A549 (cell line): ENCODE measurements at regions not wholly inside any gene's neighbourhood (a gene's known extent, or its start where the extent isn't known, plus 50 kb on each side); places are given as distances from the start of the nearest gene placed in this dataset.

ENCODE experiments used
- ATAC-seq, 2 experiments: fragments of 200-7000 bp in 1 of 2; fragments of >200 bp in 1 of 2; cut with Nextera tagmentation in 1 of 2; cut with Tn5 transposase in 1 of 2; 3 replicates each; pipeline versions ENCODE4 v1.8.0 to v1.9.1; 2018 to 2020; ENCODE audit warnings: mild to moderate bottlenecking in 1 of 2, moderate library complexity in 1 of 2
- CTCF ChIA-PET: fragments of 300-600 bp; sonication (Branson Sonifier 250); formaldehyde crosslinking; extraction: SDS; loops from one replicate; lab custom pipeline; 2021; ENCODE audit warnings: antibody characterized with exemption, inconsistent platforms; lab: Yijun Ruan, JAX
- POLR2A ChIA-PET: fragments of 350-600 bp; formaldehyde crosslinking; extraction: SDS; loops from one replicate; lab custom pipeline; 2021; ENCODE audit warnings: antibody characterized with exemption, inconsistent platforms; lab: Yijun Ruan, JAX
- DNase-seq, 2 experiments: peaks; one replicate each; pipeline versions ENCODE4 v3.0.0 to v3.0.0-alpha.2; 2011 to 2016; ENCODE audit warnings: low read depth in 1 of 2, low spot score in 1 of 2
- FAIRE-seq: peaks from 2 replicates; lab custom pipeline; 2011; peaks lifted over from hg19 to GRCh38; lab: Jason Lieb, UNC
- H3K27ac ChIP-seq, 2 experiments: fragments of >200 bp; sonication (Bioruptor Twin); formaldehyde crosslinking; 3 replicates each; pipeline ENCODE4 v1.5.1; 2016 to 2017
- H3K4me1 ChIP-seq: fragments of >200 bp; sonication (Bioruptor Twin); formaldehyde crosslinking; 3 replicates; pipeline ENCODE4 v1.6.1; 2016
- H3K4me2 ChIP-seq: fragments of >200 bp; sonication (Bioruptor Twin); formaldehyde crosslinking; 3 replicates; pipeline ENCODE4 v1.6.1; 2016
- H3K4me3 ChIP-seq: fragments of >200 bp; sonication (Bioruptor Twin); formaldehyde crosslinking; 3 replicates; pipeline ENCODE4 v1.5.1; 2016
- H3K9me3 ChIP-seq: fragments of >200 bp; sonication (Bioruptor Twin); formaldehyde crosslinking; 3 replicates; pipeline ENCODE4 v1.6.1; 2016
- CEBPB ChIP-seq, 2 experiments: fragments of >200 bp in 1 of 2; sonication (Bioruptor Twin) in 1 of 2; formaldehyde crosslinking in 1 of 2; IDR thresholded peaks; 2 replicates each; pipeline ENCODE4 v1.6.1; 2012 to 2016
- CHD2 ChIP-seq: fragments of 150-350 bp; IDR thresholded peaks from 2 replicates; pipeline ENCODE4 v1.6.1; 2014; ENCODE audit warnings: low read length; ENCODE audit not compliant: partially characterized antibody
- EP300 ChIP-seq, 2 experiments: fragments of >200 bp; sonication (Bioruptor Twin); formaldehyde crosslinking; IDR thresholded peaks; 2 replicates in 1 of 2; 3 replicates in 1 of 2; pipeline ENCODE4 v1.6.1; 2016 to 2017
- ESRRA ChIP-seq: fragments of 150-350 bp; IDR thresholded peaks from 2 replicates; pipeline ENCODE4 v1.6.1; 2014; ENCODE audit warnings: mild to moderate bottlenecking, low read length, borderline replicate concordance
- FOSB ChIP-seq: fragments of 250-450 bp; sonication (Bioruptor Pico); IDR thresholded peaks from 2 replicates; pipeline ENCODE4 v1.5.0; 2020; ENCODE audit warnings: mild to moderate bottlenecking, moderate library complexity
- FOSL2 ChIP-seq, 2 experiments: fragments of 450-650 bp in 1 of 2; fragments of >200 bp in 1 of 2; sonication (Bioruptor Twin) in 1 of 2; formaldehyde crosslinking; IDR thresholded peaks; 2 replicates each; pipeline versions ENCODE4 v1.5.0 to v1.6.1; 2016 to 2020; ENCODE audit warnings: mild to moderate bottlenecking in 1 of 2, moderate library complexity in 1 of 2
- GATA3 ChIP-seq: IDR thresholded peaks from 2 replicates; pipeline ENCODE4 v1.6.1; 2012; ENCODE audit warnings: borderline replicate concordance
- HEYL ChIP-seq: fragments of 250-450 bp; sonication (Bioruptor Pico); IDR thresholded peaks from 2 replicates; pipeline ENCODE4 v1.8.0; 2021; ENCODE audit warnings: mild to moderate bottlenecking, moderate library complexity
- HOXA7 ChIP-seq: fragments of 250-450 bp; sonication (Bioruptor Pico); IDR thresholded peaks from 2 replicates; pipeline ENCODE4 v1.5.0; 2020; ENCODE audit warnings: mild to moderate bottlenecking, moderate library complexity
- HOXB5 ChIP-seq: fragments of 250-450 bp; sonication (Bioruptor Pico); IDR thresholded peaks from 2 replicates; pipeline ENCODE4 v1.5.0; 2020; ENCODE audit warnings: mild to moderate bottlenecking, moderate library complexity
- JUN ChIP-seq, 2 experiments: fragments of >200 bp; sonication (Bioruptor Twin); formaldehyde crosslinking; IDR thresholded peaks; 2 replicates in 1 of 2; 3 replicates in 1 of 2; pipeline ENCODE4 v1.6.1; 2016 to 2017
- KDM1A ChIP-seq: fragments of 200-600 bp; sonication (generic); IDR thresholded peaks from 2 replicates; pipeline ENCODE4 v1.6.1; 2016; ENCODE audit warnings: low read depth, mild to moderate bottlenecking
- MAFK ChIP-seq: fragments of 450-650 bp; IDR thresholded peaks from 2 replicates; pipeline ENCODE4 v1.6.1; 2014; ENCODE audit not compliant: partially characterized antibody
- MYC ChIP-seq: IDR thresholded peaks from 2 replicates; pipeline ENCODE4 v1.6.1; 2012; ENCODE audit warnings: mild to moderate bottlenecking, inconsistent platforms, low read length, improper control_type of control experiment, borderline replicate concordance
- NFE2L2 ChIP-seq: fragments of 150-350 bp; conservative IDR thresholded peaks from 2 replicates; pipeline ENCODE4 v1.6.1; 2014; ENCODE audit warnings: low read length
- NPAS2 ChIP-seq: fragments of 250-450 bp; sonication (Bioruptor Pico); IDR thresholded peaks from 2 replicates; pipeline ENCODE4 v1.8.0; 2022; ENCODE audit warnings: mild to moderate bottlenecking, moderate library complexity, borderline replicate concordance
- NR3C1 ChIP-seq: fragments of >200 bp; sonication (Bioruptor Twin); formaldehyde crosslinking; IDR thresholded peaks from 3 replicates; pipeline ENCODE4 v1.6.1; 2017
- POLR2A ChIP-seq: IDR thresholded peaks from 2 replicates; pipeline ENCODE4 v1.6.1; 2012; ENCODE audit warnings: mild to moderate bottlenecking, low read length
- RARB ChIP-seq: fragments of 250-450 bp; sonication (Bioruptor Pico); IDR thresholded peaks from 2 replicates; pipeline ENCODE4 v1.8.0; 2021; ENCODE audit warnings: mild to moderate bottlenecking, moderate library complexity
- RFX5 ChIP-seq: fragments of 450-650 bp; IDR thresholded peaks from 2 replicates; pipeline ENCODE4 v1.7.1; 2014; ENCODE audit warnings: antibody characterized with exemption, mild to moderate bottlenecking, moderate library complexity
- RNF2 ChIP-seq: fragments of 200-600 bp; sonication (generic); IDR thresholded peaks from 2 replicates; pipeline ENCODE4 v1.6.1; 2016; ENCODE audit warnings: low read depth, mild to moderate bottlenecking, antibody characterized with exemption, moderate library complexity, borderline replicate concordance
- SMC3 ChIP-seq: fragments of >200 bp; sonication (Bioruptor Twin); formaldehyde crosslinking; IDR thresholded peaks from 3 replicates; pipeline ENCODE4 v1.6.1; 2018; ENCODE audit warnings: inconsistent platforms
- SREBF2 ChIP-seq: fragments of 450-650 bp; IDR thresholded peaks from 2 replicates; pipeline ENCODE4 v1.6.1; 2014; ENCODE audit warnings: mild to moderate bottlenecking, moderate library complexity
- ZC3H11A ChIP-seq: fragments of 450-650 bp; IDR thresholded peaks from 2 replicates; pipeline ENCODE4 v1.6.1; 2014; ENCODE audit warnings: antibody characterized with exemption, mild to moderate bottlenecking
- ZFP36 ChIP-seq: fragments of 450-650 bp; IDR thresholded peaks from 2 replicates; pipeline ENCODE4 v1.6.1; 2014; ENCODE audit warnings: borderline replicate concordance; ENCODE audit not compliant: partially characterized antibody
- ZNF302 ChIP-seq: fragments of 250-450 bp; sonication (Bioruptor Pico); IDR thresholded peaks from 2 replicates; pipeline ENCODE4 v1.9.0; 2021; ENCODE audit warnings: inconsistent platforms, mild to moderate bottlenecking, moderate library complexity
- ZSCAN20 ChIP-seq: fragments of 250-450 bp; sonication (Bioruptor Pico); IDR thresholded peaks from 2 replicates; pipeline ENCODE4 v1.8.0; 2022; ENCODE audit warnings: mild to moderate bottlenecking, moderate library complexity
- WGBS: methylation state at CpG from one replicate; pipeline ENCODE4 v1.1.6; 2017; ENCODE audit errors: missing lambda C conversion rate; 5-methylcytosine and 5-hydroxymethylcytosine counted together
- TF ChIP-seq, protein P1 (sequence below): fragments of >200 bp; sonication (Bioruptor Twin); formaldehyde crosslinking; IDR thresholded peaks from 3 replicates; pipeline ENCODE4 v1.6.1; 2016
- TF ChIP-seq, protein P2 (sequence below): fragments of 200-600 bp; sonication (generic); IDR thresholded peaks from 2 replicates; pipeline ENCODE4 v1.6.1; 2016; ENCODE audit warnings: antibody characterized with exemption, mild to moderate bottlenecking, moderate library complexity
- TF ChIP-seq, protein P3 (sequence below): fragments of 250-450 bp; sonication (Bioruptor Pico); IDR thresholded peaks from 2 replicates; pipeline ENCODE4 v1.5.0; 2021; ENCODE audit warnings: mild to moderate bottlenecking, moderate library complexity, borderline replicate concordance

DNA sequence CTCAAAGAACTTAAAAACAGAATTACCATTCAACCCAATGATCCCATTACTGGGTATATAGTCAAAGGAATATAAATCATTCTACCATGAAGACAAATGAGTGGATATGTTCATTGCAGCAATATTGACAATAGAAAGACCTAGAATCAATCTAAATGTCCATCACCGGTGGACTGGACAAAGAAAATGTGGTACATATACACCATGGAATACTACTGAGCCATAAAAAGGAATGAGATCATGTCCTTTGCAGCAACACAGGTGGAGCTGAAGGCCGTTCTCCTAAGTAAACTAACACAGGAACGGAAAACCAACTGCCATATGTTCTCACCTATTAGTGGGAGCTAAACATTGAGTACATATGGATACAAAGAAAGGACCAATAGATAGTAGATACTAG lies 576.7 kb upstream of the CITED2 start:
- Histone ChIP-seq H3K4me2 (no peak overlapping the region), H3K27ac (no peak overlapping the region), H3K9me3 (no peaks in the 10 kb centered on the region), H3K4me1 (no peaks in the 10 kb centered on the region), H3K4me3 (no peak overlapping the region)
- CTCF ChIA-PET: no interaction called here
- POLR2A ChIA-PET: no interaction called here
- TF ChIP-seq RARB (CRISPR knock-in tag) (no peak), HOXB5 (CRISPR knock-in tag) (no peak), POLR2A (no peak), FOSB (CRISPR knock-in tag) (no peak), KDM1A (no peak), CHD2 (no peak), GATA3 (no peak), EP300 (IDR thresholded peaks at IDR 0.05) (no peak), HEYL (CRISPR knock-in tag) (no peak), CEBPB (IDR thresholded peaks at IDR 0.05) (no peak), NPAS2 (CRISPR knock-in tag) (no peak), HOXA7 (CRISPR knock-in tag) (no peak), ZFP36 (no peak), NR3C1 (no peak), ZNF302 (CRISPR knock-in tag) (no peak), SMC3 (no peak)
- TF ChIP-seq, protein P1, sequence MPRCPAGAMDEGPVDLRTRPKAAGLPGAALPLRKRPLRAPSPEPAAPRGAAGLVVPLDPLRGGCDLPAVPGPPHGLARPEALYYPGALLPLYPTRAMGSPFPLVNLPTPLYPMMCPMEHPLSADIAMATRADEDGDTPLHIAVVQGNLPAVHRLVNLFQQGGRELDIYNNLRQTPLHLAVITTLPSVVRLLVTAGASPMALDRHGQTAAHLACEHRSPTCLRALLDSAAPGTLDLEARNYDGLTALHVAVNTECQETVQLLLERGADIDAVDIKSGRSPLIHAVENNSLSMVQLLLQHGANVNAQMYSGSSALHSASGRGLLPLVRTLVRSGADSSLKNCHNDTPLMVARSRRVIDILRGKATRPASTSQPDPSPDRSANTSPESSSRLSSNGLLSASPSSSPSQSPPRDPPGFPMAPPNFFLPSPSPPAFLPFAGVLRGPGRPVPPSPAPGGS: no peak
- TF ChIP-seq, protein P2, sequence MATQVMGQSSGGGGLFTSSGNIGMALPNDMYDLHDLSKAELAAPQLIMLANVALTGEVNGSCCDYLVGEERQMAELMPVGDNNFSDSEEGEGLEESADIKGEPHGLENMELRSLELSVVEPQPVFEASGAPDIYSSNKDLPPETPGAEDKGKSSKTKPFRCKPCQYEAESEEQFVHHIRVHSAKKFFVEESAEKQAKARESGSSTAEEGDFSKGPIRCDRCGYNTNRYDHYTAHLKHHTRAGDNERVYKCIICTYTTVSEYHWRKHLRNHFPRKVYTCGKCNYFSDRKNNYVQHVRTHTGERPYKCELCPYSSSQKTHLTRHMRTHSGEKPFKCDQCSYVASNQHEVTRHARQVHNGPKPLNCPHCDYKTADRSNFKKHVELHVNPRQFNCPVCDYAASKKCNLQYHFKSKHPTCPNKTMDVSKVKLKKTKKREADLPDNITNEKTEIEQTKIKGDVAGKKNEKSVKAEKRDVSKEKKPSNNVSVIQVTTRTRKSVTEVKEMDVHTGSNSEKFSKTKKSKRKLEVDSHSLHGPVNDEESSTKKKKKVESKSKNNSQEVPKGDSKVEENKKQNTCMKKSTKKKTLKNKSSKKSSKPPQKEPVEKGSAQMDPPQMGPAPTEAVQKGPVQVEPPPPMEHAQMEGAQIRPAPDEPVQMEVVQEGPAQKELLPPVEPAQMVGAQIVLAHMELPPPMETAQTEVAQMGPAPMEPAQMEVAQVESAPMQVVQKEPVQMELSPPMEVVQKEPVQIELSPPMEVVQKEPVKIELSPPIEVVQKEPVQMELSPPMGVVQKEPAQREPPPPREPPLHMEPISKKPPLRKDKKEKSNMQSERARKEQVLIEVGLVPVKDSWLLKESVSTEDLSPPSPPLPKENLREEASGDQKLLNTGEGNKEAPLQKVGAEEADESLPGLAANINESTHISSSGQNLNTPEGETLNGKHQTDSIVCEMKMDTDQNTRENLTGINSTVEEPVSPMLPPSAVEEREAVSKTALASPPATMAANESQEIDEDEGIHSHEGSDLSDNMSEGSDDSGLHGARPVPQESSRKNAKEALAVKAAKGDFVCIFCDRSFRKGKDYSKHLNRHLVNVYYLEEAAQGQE: no peak
- FAIRE-seq (no peak), ATAC-seq (no peak), DNase-seq (no peak)
- WGBS: 90% methylated on average over 3 of the region's 3 CpGs

DNA sequence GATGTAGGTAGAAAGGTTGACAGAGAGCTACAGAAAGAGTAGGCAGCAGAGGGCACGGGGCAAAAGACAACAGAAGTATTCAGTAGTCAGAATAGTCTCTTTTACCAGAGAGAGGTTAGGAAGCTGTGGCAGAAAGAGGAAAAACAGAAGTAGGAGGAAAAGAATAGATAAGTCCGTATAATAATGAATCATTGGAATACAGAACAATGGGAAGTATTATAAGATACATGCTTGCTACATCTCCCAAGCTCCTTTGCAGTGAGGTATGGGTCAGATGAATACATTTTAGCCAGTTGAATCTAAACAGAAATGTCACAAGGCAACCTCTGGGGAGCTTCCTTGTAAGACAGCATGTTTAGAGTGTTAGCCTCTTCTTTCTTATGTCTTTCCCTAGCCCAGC lies 570.5 kb upstream of the CITED2 start:
- FAIRE-seq (no peak), ATAC-seq (no peak), DNase-seq (no peak)
- Histone ChIP-seq H3K9me3 (no peaks in the 10 kb centered on the region), H3K4me3 (no peak overlapping the region), H3K27ac (no peak overlapping the region), H3K4me1 (peaks cover 14% of the 10 kb centered on the region; the same call in 2 of the 3 replicates), H3K4me2 (no peak overlapping the region)
- CTCF ChIA-PET: no interaction called here
- POLR2A ChIA-PET: no interaction called here
- WGBS: 76% methylated on average over 2 of the region's 2 CpGs
- TF ChIP-seq FOSB (CRISPR knock-in tag): no peak
- TF ChIP-seq ZFP36: no peak
- no peak for TF ChIP-seq RFX5
- no peak for TF ChIP-seq JUN (IDR thresholded peaks at IDR 0.05)
- TF ChIP-seq, protein P3, sequence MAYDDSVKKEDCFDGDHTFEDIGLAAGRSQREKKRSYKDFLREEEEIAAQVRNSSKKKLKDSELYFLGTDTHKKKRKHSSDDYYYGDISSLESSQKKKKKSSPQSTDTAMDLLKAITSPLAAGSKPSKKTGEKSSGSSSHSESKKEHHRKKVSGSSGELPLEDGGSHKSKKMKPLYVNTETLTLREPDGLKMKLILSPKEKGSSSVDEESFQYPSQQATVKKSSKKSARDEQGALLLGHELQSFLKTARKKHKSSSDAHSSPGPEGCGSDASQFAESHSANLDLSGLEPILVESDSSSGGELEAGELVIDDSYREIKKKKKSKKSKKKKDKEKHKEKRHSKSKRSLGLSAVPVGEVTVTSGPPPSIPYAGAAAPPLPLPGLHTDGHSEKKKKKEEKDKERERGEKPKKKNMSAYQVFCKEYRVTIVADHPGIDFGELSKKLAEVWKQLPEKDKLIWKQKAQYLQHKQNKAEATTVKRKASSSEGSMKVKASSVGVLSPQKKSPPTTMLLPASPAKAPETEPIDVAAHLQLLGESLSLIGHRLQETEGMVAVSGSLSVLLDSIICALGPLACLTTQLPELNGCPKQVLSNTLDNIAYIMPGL (CRISPR knock-in tag): no peak
- no peak for TF ChIP-seq SMC3
- no peak for TF ChIP-seq MYC
- no peak for TF ChIP-seq NFE2L2
- TF ChIP-seq ZC3H11A: no peak
- no peak for TF ChIP-seq MAFK
- TF ChIP-seq ESRRA: no peak
- TF ChIP-seq ZSCAN20: no peak
- no peak for TF ChIP-seq EP300 (IDR thresholded peaks at IDR 0.05)
- TF ChIP-seq RARB (CRISPR knock-in tag): no peak
- no peak for TF ChIP-seq POLR2A
- TF ChIP-seq FOSL2 (IDR thresholded peaks at IDR 0.05): no peak
- TF ChIP-seq FOSL2 (CRISPR knock-in tag; IDR thresholded peaks at IDR 0.05): no peak
- no peak for TF ChIP-seq RNF2
- no peak for TF ChIP-seq NPAS2 (CRISPR knock-in tag)
- TF ChIP-seq SREBF2: no peak
